ENCODE measurements at regions not wholly inside any gene's neighbourhood (a gene's known extent, or its start where the extent isn't known, plus 50 kb on each side); places are given as distances from the start of the nearest gene placed in this dataset.
A peak's percentile ranks its signal among the peaks of the same experiment; 100 is the strongest.

GRCh38 chr11:123261345-123262106, 66.5 kb upstream of the CLMP start (continued):
- TF ChIP-seq ZNF800 (CRISPR knock-in tag; IDR thresholded peaks at IDR 0.05) (no peak), RARA (CRISPR knock-in tag; IDR thresholded peaks at IDR 0.05) (no peak), MAFF (IDR thresholded peaks at IDR 0.05; ENCODE audit: low read depth, low read length) (no peak), SMARCE1 (IDR thresholded peaks at IDR 0.05; ENCODE audit: borderline replicate concordance) (no peak), HIC2 (CRISPR knock-in tag; IDR thresholded peaks at IDR 0.05; ENCODE audit: low read depth) (no peak), ZZZ3 (CRISPR knock-in tag; IDR thresholded peaks at IDR 0.05; ENCODE audit: borderline replicate concordance) (no peak), TFE3 (CRISPR knock-in tag; IDR thresholded peaks at IDR 0.05) (no peak), MLLT10 (CRISPR knock-in tag; IDR thresholded peaks at IDR 0.05) (no peak), CENPT (CRISPR knock-in tag; IDR thresholded peaks at IDR 0.05; ENCODE audit: low read depth) (no peak), NFE2L1 (CRISPR knock-in tag; IDR thresholded peaks at IDR 0.05; ENCODE audit: borderline replicate concordance) (no peak), AGO2 (optimal IDR thresholded peaks at IDR 0.05; ENCODE audit: low read depth, low read length) (no peak), ERF (CRISPR knock-in tag; IDR thresholded peaks at IDR 0.05) (no peak), ZNF879 (CRISPR knock-in tag; IDR thresholded peaks at IDR 0.05) (no peak), ZNF441 (CRISPR knock-in tag; IDR thresholded peaks at IDR 0.05; ENCODE audit: borderline replicate concordance) (no peak), SNAI1 (CRISPR knock-in tag; IDR thresholded peaks at IDR 0.05; ENCODE audit: borderline replicate concordance) (no peak), ADNP (CRISPR knock-in tag; IDR thresholded peaks at IDR 0.05) (no peak), HOXA3 (CRISPR knock-in tag; IDR thresholded peaks at IDR 0.05) (0 out of 2 replicates have a peak, but pooled peaks have one; percentile 28), ZNF224 (CRISPR knock-in tag; IDR thresholded peaks at IDR 0.05) (no peak), CREB1 (IDR thresholded peaks at IDR 0.05) (no peak), CREB1 (CRISPR knock-in tag; IDR thresholded peaks at IDR 0.05) (no peak), MEF2D (CRISPR knock-in tag; IDR thresholded peaks at IDR 0.05) (no peak), ZNF143 (CRISPR knock-in tag; IDR thresholded peaks at IDR 0.05) (no peak)
- TF ChIP-seq, protein P1, sequence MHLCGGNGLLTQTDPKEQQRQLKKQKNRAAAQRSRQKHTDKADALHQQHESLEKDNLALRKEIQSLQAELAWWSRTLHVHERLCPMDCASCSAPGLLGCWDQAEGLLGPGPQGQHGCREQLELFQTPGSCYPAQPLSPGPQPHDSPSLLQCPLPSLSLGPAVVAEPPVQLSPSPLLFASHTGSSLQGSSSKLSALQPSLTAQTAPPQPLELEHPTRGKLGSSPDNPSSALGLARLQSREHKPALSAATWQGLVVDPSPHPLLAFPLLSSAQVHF (CRISPR knock-in tag; IDR thresholded peaks at IDR 0.05) = no peak
- TF ChIP-seq, protein P2, sequence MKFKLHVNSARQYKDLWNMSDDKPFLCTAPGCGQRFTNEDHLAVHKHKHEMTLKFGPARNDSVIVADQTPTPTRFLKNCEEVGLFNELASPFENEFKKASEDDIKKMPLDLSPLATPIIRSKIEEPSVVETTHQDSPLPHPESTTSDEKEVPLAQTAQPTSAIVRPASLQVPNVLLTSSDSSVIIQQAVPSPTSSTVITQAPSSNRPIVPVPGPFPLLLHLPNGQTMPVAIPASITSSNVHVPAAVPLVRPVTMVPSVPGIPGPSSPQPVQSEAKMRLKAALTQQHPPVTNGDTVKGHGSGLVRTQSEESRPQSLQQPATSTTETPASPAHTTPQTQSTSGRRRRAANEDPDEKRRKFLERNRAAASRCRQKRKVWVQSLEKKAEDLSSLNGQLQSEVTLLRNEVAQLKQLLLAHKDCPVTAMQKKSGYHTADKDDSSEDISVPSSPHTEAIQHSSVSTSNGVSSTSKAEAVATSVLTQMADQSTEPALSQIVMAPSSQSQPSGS (CRISPR knock-in tag; IDR thresholded peaks at IDR 0.05) = no peak

All from HepG2 (cell line).